ENCODE measurements at regions not wholly inside any gene's neighbourhood (a gene's known extent, or its start where the extent isn't known, plus 50 kb on each side); places are given as distances from the start of the nearest gene placed in this dataset.
A peak's percentile ranks its signal among the peaks of the same experiment; 100 is the strongest.
"Not testable (repeated sequence)": the region's sequence is repeated elsewhere in the genome, so short reads cannot be mapped to it uniquely, and the experiment has no call there.

GRCh38 chr6:144659202-144660182, 374.4 kb downstream of the UTRN start:
- peak overlapping the region; percentile 4 to 28 (median 17) for H3K4me3 ChIP-seq
- ATAC-seq (replicated peaks in 6 of 8): peak; percentile 35 to 94 (median 89)
- peak overlapping the region; percentile 26 to 68 for H3K27ac ChIP-seq
- H3K4me1 ChIP-seq (replicated peaks in 1 of 2): peaks cover 59 to 75% of the 10 kb centered on the region in 2 donors
- WGBS, 10 experiments: 0 to 73% (median 3%) methylated on average over 2 to 12 of the region's 14 CpGs; no CpG with 5 or more reads in 1 of the 10 experiments
- in situ Hi-C loops (cut with MboI; ENCODE audit: low pct_unique_long_range_greater_than_20kb in 2 of 9, low sequenced_read_pairs in 9 of 9, unreplicated experiment in 9 of 9): no loop called here

DNA sequence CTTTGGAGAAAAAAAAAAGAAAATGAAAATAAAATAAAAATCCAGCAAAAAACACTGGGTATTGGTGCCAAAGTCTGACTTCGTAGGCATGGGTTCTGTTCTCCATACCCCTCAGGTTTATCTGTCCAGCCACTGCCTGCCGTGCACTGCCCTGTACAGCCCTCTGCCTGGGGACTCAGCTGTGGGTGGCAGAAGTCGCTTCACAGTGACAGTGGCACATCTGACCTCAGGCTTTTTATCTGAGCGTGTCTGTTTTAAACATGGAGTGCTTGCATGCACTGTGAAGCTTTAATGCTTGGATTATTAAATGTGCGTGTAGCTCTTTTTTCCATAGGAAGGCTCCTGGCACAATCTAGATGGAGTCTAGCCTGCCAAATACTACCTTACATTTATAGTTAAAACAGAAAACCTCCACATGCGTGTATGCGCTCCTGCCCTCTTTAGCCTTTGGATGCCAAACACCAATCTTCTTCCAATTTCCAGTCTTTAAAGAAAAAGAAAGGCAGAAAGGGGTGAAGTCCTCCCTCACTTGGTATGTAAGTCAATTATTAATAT, 375.5 kb downstream of the UTRN start:
- ATAC-seq (replicated peaks in 6 of 8): peak in 5 of 8 experiments; percentile 52 to 63 (median 60)
- Histone ChIP-seq H3K4me1 (replicated peaks in 1 of 2) (peaks cover 52 to 74% of the 10 kb centered on the region in 2 donors), H3K27ac (peak overlapping the region; percentile 32 to 68), H3K4me3 (peak overlapping the region; percentile 3 to 28 (median 17))
- WGBS, 10 experiments: 0 to 100% (median 28%) methylated on average over 2 to 5 of the region's 7 CpGs; no CpG with 5 or more reads in 1 of the 10 experiments
- in situ Hi-C loops (cut with MboI; ENCODE audit: low pct_unique_long_range_greater_than_20kb in 2 of 9, low sequenced_read_pairs in 9 of 9, unreplicated experiment in 9 of 9): no loop called here

DNA sequence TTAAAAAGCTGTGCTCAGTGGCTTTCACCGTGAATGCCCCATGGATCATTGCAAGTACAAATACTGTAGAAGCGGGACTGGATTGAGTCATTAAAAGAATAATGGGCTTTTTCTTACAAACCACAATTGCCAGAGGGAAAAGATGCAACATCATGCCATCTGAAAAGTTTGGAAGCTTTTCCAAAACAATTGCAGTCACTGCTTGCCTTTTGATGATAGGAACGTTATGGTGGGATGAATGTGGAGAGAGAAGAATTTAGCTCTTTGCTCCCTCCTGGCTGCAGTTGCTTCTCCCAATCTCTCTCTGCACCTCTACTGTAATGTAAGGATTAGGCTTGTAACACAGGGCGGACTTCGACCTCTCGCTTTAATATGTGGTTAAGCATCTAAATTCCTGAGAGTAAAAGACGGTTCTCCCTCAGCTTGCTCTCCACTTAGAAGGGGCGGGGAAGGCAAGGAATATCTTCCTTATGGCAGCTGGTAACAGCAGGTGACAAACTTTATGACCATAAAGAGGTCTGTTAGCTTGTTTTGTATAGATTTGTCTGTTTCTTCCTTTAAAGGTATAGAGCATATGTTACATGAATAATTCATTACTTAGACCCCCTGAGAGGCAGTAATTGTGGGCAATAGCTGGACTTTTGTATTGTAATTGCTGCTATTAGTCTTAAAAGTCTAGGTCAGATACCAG, 376.1 kb downstream of the UTRN start:
- Histone ChIP-seq H3K4me3 (peak overlapping the region in 4 of 5 donors; percentile 4 to 28 (median 19)), H3K27ac (peak overlapping the region; percentile 32 to 68), H3K4me1 (replicated peaks in 1 of 2) (peaks cover 54 to 77% of the 10 kb centered on the region in 2 donors)
- in situ Hi-C loops (cut with MboI; ENCODE audit: low pct_unique_long_range_greater_than_20kb in 2 of 9, low sequenced_read_pairs in 9 of 9, unreplicated experiment in 9 of 9): no loop called here
- WGBS, 10 experiments: 0 to 95% (median 20%) methylated on average over 3 to 8 of the region's 8 CpGs; no CpG with 5 or more reads in 4 of the 10 experiments
- peak in 5 of 8 experiments; percentile 5 to 29 (median 20) for ATAC-seq (replicated peaks in 6 of 8)

GRCh38 chr6:144662812-144663365, 377.8 kb downstream of the UTRN start:
- Histone ChIP-seq H3K4me3 (peak overlapping the region in 1 of 5 donors; percentile 21), H3K27ac (no peak overlapping the region), H3K4me1 (replicated peaks in 1 of 2) (peaks cover 51 to 71% of the 10 kb centered on the region in 2 donors)
- no peak for ATAC-seq (replicated peaks in 6 of 8)
- 14 to 83% (median 40%) methylated on average over 1 of the region's 1 CpG; no CpG with 5 or more reads in 7 of the 10 experiments for WGBS, 10 experiments
- in situ Hi-C loops (cut with MboI; ENCODE audit: low pct_unique_long_range_greater_than_20kb in 2 of 9, low sequenced_read_pairs in 9 of 9, unreplicated experiment in 9 of 9): no loop called here

DNA sequence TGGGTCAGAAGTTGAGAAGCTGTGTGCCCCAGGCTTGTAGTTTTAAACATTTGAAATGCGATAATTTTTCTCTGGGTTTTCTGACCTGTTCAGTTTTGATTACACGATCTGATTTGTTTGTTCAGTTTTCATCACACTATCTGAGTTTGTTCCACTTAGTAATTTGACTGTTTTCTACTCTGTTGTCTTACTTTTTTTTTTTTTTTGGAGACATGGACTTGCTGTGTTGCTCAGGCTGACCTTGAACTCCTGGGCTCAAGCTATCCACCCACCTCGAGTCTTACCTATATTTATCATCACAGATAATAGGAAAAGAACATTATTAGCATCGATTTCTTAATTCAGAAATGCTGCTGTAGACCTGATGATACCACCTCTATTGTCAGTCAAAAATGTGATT, 379.1 kb downstream of the UTRN start:
- H3K4me3 ChIP-seq: no peak overlapping the region
- 40 to 100% (median 65%) methylated on average over 1 to 4 of the region's 4 CpGs for WGBS, 10 experiments
- ATAC-seq (replicated peaks in 6 of 8): no peak
- in situ Hi-C loops (cut with MboI; ENCODE audit: low pct_unique_long_range_greater_than_20kb in 2 of 9, low sequenced_read_pairs in 9 of 9, unreplicated experiment in 9 of 9): no loop called here
- no peak overlapping the region for H3K27ac ChIP-seq
- peaks cover 44 to 65% of the 10 kb centered on the region in 2 donors for H3K4me1 ChIP-seq (replicated peaks in 1 of 2)

DNA sequence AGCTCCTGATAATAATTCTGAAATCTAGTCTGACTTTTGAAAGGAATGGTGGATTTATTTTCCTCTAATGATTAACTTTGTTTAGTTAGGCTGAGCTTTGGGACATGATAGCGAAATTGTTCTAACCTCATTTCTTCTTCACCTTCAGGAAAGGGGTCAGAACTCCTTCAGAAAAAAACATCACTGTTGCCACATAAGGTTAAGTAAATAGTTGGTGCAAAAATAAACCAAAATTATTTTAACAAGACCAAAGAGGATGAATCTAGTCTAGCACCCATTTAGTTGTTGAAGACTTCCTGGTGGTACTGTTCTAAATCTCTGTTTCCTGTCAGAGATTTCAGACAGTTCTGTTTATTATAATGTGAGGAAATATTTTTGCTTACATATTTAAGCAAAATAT, 379.8 kb downstream of the UTRN start:
- in situ Hi-C loops (cut with MboI; ENCODE audit: low pct_unique_long_range_greater_than_20kb in 2 of 9, low sequenced_read_pairs in 9 of 9, unreplicated experiment in 9 of 9): no loop called here
- 67 to 100% (median 100%) methylated on average over 1 of the region's 1 CpG; no CpG with 5 or more reads in 1 of the 10 experiments for WGBS, 10 experiments
- Histone ChIP-seq H3K4me1 (replicated peaks in 1 of 2) (peaks cover 37 to 58% of the 10 kb centered on the region in 2 donors), H3K27ac (no peak overlapping the region), H3K4me3 (no peak overlapping the region)
- ATAC-seq (replicated peaks in 6 of 8): no peak

GRCh38 chr6:144665932-144666450, 380.9 kb downstream of the UTRN start:
- in situ Hi-C loops (cut with MboI; ENCODE audit: low pct_unique_long_range_greater_than_20kb in 2 of 9, low sequenced_read_pairs in 9 of 9, unreplicated experiment in 9 of 9): no loop called here
- 17 to 86% (median 38%) methylated on average over 1 to 2 of the region's 2 CpGs; no CpG with 5 or more reads in 4 of the 10 experiments for WGBS, 10 experiments
- peaks cover 33 to 48% of the 10 kb centered on the region in 2 donors for H3K4me1 ChIP-seq (replicated peaks in 1 of 2)
- peak in 4 of 8 experiments; percentile 24 to 57 (median 46) for ATAC-seq (replicated peaks in 6 of 8)
- H3K4me3 ChIP-seq: no peak overlapping the region
- no peak overlapping the region for H3K27ac ChIP-seq

GRCh38 chr6:144666781-144667180, 381.6 kb downstream of the UTRN start:
- ATAC-seq (replicated peaks in 6 of 8): no peak
- 50 to 100% (median 84%) methylated on average over 1 to 6 of the region's 6 CpGs; no CpG with 5 or more reads in 2 of the 10 experiments for WGBS, 10 experiments
- in situ Hi-C loops (cut with MboI; ENCODE audit: low pct_unique_long_range_greater_than_20kb in 2 of 9, low sequenced_read_pairs in 9 of 9, unreplicated experiment in 9 of 9): no loop called here
- Histone ChIP-seq H3K4me1 (replicated peaks in 1 of 2) (peaks cover 28 to 40% of the 10 kb centered on the region in 2 donors), H3K27ac (no peak overlapping the region), H3K4me3 (no peak overlapping the region)

- Histone ChIP-seq H3K4me3 (no peak overlapping the region), H3K4me1 (replicated peaks in 1 of 2) (peaks cover 21 to 29% of the 10 kb centered on the region in 2 donors), H3K27ac (no peak overlapping the region)
- WGBS, 10 experiments: 61 to 100% (median 93%) methylated on average over 1 to 4 of the region's 4 CpGs; no CpG with 5 or more reads in 1 of the 10 experiments
- peak in 3 of 8 experiments; percentile 41 to 86 (median 81) for ATAC-seq (replicated peaks in 6 of 8)
- in situ Hi-C loops (cut with MboI; ENCODE audit: low pct_unique_long_range_greater_than_20kb in 2 of 9, low sequenced_read_pairs in 9 of 9, unreplicated experiment in 9 of 9): no loop called here
Observed at GRCh38 chr6:144667532-144668503, 382.7 kb downstream of the UTRN start.

GRCh38 chr6:144670259-144670658, 385.1 kb downstream of the UTRN start:
- 92 to 100% (median 100%) methylated on average over 1 of the region's 1 CpG; no CpG with 5 or more reads in 2 of the 10 experiments for WGBS, 10 experiments

GRCh38 chr6:144673807-144674206, 388.7 kb downstream of the UTRN start:
- H3K27ac ChIP-seq: no peak overlapping the region
- no peaks in the 10 kb centered on the region for H3K4me1 ChIP-seq (replicated peaks in 1 of 2)
- H3K4me3 ChIP-seq: no peak overlapping the region
- ATAC-seq (replicated peaks in 6 of 8): no peak
- WGBS, 10 experiments: 79 to 100% (median 94%) methylated on average over 1 to 3 of the region's 3 CpGs
- in situ Hi-C loops (cut with MboI; ENCODE audit: low pct_unique_long_range_greater_than_20kb in 2 of 9, low sequenced_read_pairs in 9 of 9, unreplicated experiment in 9 of 9): no loop called here

More at GRCh38 chr6:144670259-144670658, 385.1 kb downstream of the UTRN start:
- in situ Hi-C loops (cut with MboI; ENCODE audit: low pct_unique_long_range_greater_than_20kb in 2 of 9, low sequenced_read_pairs in 9 of 9, unreplicated experiment in 9 of 9); H3K27ac ChIP-seq; H3K4me3 ChIP-seq; ATAC-seq (replicated peaks in 6 of 8); H3K4me1 ChIP-seq (replicated peaks in 1 of 2): not testable (repeated sequence)

All from motor neuron (in vitro differentiated cells).